Subcutaneous abdominal adipose tissue (tissue), 5 donors: ENCODE measurements at regions not wholly inside any gene's neighbourhood (a gene's known extent, or its start where the extent isn't known, plus 50 kb on each side); places are given as distances from the start of the nearest gene placed in this dataset.

Experiments
- H3K27ac ChIP-seq: one replicate; pipeline ENCODE4 v1.7.0; 2013; ENCODE audit warnings: low read depth, mild to moderate bottlenecking, inconsistent platforms, low read length, moderate library complexity
- H3K27me3 ChIP-seq, 5 donors: one replicate each; pipeline ENCODE4 v1.7.0; 2013; ENCODE audit warnings: low read length in 5 of 5, inconsistent platforms in 1 of 5; ENCODE audit not compliant: control insufficient read depth in 5 of 5, insufficient read depth in 4 of 5
- H3K36me3 ChIP-seq, 5 donors: one replicate each; pipeline ENCODE4 v1.7.0; 2013; ENCODE audit warnings: low read length in 5 of 5; ENCODE audit not compliant: control insufficient read depth in 5 of 5, insufficient read depth in 5 of 5
- H3K4me1 ChIP-seq, 5 donors: one replicate each; pipeline ENCODE4 v1.7.0; 2013; ENCODE audit warnings: low read length in 5 of 5, mild to moderate bottlenecking in 3 of 5, moderate library complexity in 1 of 5; ENCODE audit not compliant: control insufficient read depth in 5 of 5, insufficient read depth in 5 of 5
- H3K4me3 ChIP-seq, 5 donors: one replicate each; pipeline ENCODE4 v1.7.0; 2013; ENCODE audit warnings: low read length in 5 of 5, low read depth in 1 of 5
- H3K9ac ChIP-seq, 5 donors: one replicate each; pipeline ENCODE4 v1.7.0; 2013; ENCODE audit warnings: low read length in 5 of 5, mild to moderate bottlenecking in 4 of 5, moderate library complexity in 3 of 5
- H3K9me3 ChIP-seq, 5 donors: one replicate each; pipeline ENCODE4 v1.7.0; 2013; ENCODE audit warnings: low read length in 5 of 5; ENCODE audit not compliant: control insufficient read depth in 5 of 5
- donor health status: healthy.
- donor health status: healthy.
- donor health status: healthy.
- donor health status: healthy.
- donor health status: healthy.

DNA sequence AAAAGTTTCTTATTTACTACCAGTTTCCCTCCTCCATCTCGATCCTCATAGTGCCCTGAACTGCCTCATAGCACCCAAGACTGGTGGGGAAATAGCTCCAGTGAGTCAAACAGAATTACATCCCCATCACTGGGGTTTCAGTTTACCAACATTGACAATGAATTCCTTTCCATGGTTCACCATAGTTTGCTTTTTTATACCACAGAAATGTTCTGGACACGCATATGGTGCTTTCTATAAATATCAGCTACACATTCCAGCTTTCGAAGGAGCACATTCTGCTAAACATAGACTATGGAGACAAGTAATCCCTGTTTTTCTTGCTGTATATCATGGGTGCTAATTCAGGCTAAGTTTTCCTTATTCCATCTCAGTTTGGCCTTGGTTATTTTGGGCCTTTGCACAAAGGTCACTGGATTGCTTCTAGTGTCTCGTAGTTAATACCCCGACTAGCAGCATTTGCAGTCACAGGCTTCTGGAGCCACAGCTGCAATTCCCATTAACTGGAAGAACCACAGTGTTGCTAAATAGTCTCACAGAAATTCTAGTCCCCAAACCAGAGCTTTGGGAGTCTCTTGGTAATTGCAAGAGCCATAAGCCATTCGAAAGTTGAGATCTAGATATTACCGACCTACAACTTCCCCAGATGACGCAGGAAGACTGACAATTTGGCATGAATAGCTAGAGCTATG, 53.4 kb upstream of the TRPC3 start:
- Histone ChIP-seq H3K27me3 (peaks cover 0 to 3% (median 0%) of the 10 kb centered on the region in 5 donors), H3K9me3 (no peaks in the 10 kb centered on the region), H3K4me1 (peaks cover 0 to 15% (median 3%) of the 10 kb centered on the region in 5 donors), H3K4me3 (no peak overlapping the region), H3K36me3 (no peaks in the 10 kb centered on the region), H3K27ac (peak overlapping the region; percentile 5), H3K9ac (no peak overlapping the region)

GRCh38 chr4:122003335-122003734, 51.5 kb upstream of the TRPC3 start:
- H3K4me1 ChIP-seq: peaks cover 0 to 14% (median 3%) of the 10 kb centered on the region in 5 donors
- H3K36me3 ChIP-seq: no peaks in the 10 kb centered on the region
- no peak overlapping the region for H3K9ac ChIP-seq
- no peak overlapping the region for H3K27ac ChIP-seq
- peaks cover 0 to 3% (median 0%) of the 10 kb centered on the region in 5 donors for H3K27me3 ChIP-seq
- no peaks in the 10 kb centered on the region for H3K9me3 ChIP-seq
- H3K4me3 ChIP-seq: no peak overlapping the region
